ENCODE measurements at regions not wholly inside any gene's neighbourhood (a gene's known extent, or its start where the extent isn't known, plus 50 kb on each side); places are given as distances from the start of the nearest gene placed in this dataset.

DNA sequence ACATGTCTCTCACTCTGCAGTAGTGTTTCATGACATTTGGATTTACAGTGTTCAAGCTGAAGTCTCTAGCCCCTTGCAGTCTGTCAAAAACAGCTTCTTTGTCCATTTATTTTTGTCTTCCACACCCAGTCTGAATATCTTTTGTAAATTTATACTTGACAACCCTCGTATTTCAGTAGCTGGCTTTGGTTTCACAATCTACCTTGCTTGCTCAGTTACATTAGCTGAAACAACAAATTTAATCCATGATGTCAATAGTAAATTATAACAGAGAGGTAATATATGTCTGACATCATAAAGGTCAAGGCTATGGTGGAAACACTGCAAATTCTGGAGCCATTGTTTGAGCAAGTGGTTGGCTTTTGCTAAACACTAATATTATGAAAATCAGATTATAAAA lies 328.7 kb downstream of the MTX2 start:
- no peak for TF ChIP-seq POLR2A (IDR thresholded peaks at IDR 0.05)
- no peak for TF ChIP-seq CTCF (IDR thresholded peaks at IDR 0.05 in 4 of 5, conservative IDR thresholded peaks at IDR 0.05 in 1 of 5)
